RWPE2 (cell line): ENCODE measurements at regions not wholly inside any gene's neighbourhood (a gene's known extent, or its start where the extent isn't known, plus 50 kb on each side); places are given as distances from the start of the nearest gene placed in this dataset.

Source experiments
- ATAC-seq: fragments of 200-7000 bp; cut with Tn5 transposase; 3 replicates; pipeline ENCODE4 v1.9.1; 2021; ENCODE audit warnings: low read depth
- DNase-seq: peaks from one replicate; pipeline ENCODE4 v3.0.0-alpha.2; 2020; ENCODE audit warnings: low spot score
- H3K27ac ChIP-seq: fragments of 450-650 bp; 2 replicates; pipeline ENCODE4 v1.5.1; 2017; ENCODE audit warnings: mild to moderate bottlenecking; ENCODE audit not compliant: poor library complexity, severe bottlenecking
- H3K27me3 ChIP-seq: fragments of 250-450 bp; sonication (Bioruptor Pico); 2 replicates; pipeline ENCODE4 v1.5.1; 2021; ENCODE audit warnings: mild to moderate bottlenecking, moderate library complexity; ENCODE audit not compliant: insufficient read depth, poor library complexity, severe bottlenecking
- H3K36me3 ChIP-seq: fragments of 250-450 bp; sonication (Bioruptor Pico); 2 replicates; pipeline ENCODE4 v1.5.1; 2020; ENCODE audit warnings: low read depth, mild to moderate bottlenecking, moderate library complexity
- H3K4me1 ChIP-seq: fragments of 250-450 bp; sonication (Bioruptor Pico); 2 replicates; pipeline ENCODE4 v1.5.1; 2021; ENCODE audit warnings: mild to moderate bottlenecking, moderate library complexity; ENCODE audit not compliant: insufficient read depth, poor library complexity, severe bottlenecking
- H3K4me3 ChIP-seq: fragments of 250-450 bp; sonication (Bioruptor Pico); 2 replicates; pipeline ENCODE4 v1.5.1; 2021; ENCODE audit warnings: mild to moderate bottlenecking, moderate library complexity; ENCODE audit not compliant: severe bottlenecking
- H3K9me3 ChIP-seq: fragments of 250-450 bp; sonication (Bioruptor Pico); 2 replicates; pipeline ENCODE4 v1.5.1; 2021; ENCODE audit warnings: mild to moderate bottlenecking, moderate library complexity; ENCODE audit not compliant: severe bottlenecking
- CTCF ChIP-seq: fragments of 450-650 bp; IDR thresholded peaks from one replicate; pipeline ENCODE4 v1.5.1; 2017; ENCODE audit warnings: mild to moderate bottlenecking, moderate library complexity; ENCODE audit not compliant: poor library complexity, severe bottlenecking

GRCh38 chr11:128164080-128164741 lies 423.1 kb downstream of the ETS1 start:
- no peaks in the 10 kb centered on the region for H3K27me3 ChIP-seq
- ATAC-seq (no peak), DNase-seq (no peak)
- no peak overlapping the region for H3K27ac ChIP-seq
- no peaks in the 10 kb centered on the region for H3K4me1 ChIP-seq
- no peak for TF ChIP-seq CTCF
- no peaks in the 10 kb centered on the region for H3K9me3 ChIP-seq
- H3K4me3 ChIP-seq, result no peak overlapping the region
- no peaks in the 10 kb centered on the region for H3K36me3 ChIP-seq

- no peaks in the 10 kb centered on the region for H3K36me3 ChIP-seq
- no peaks in the 10 kb centered on the region for H3K9me3 ChIP-seq
- H3K27me3 ChIP-seq, result no peaks in the 10 kb centered on the region
- no peak overlapping the region for H3K4me3 ChIP-seq
- ATAC-seq (no peak), DNase-seq (no peak)
- H3K27ac ChIP-seq, result no peak overlapping the region
- H3K4me1 ChIP-seq, result no peaks in the 10 kb centered on the region
- TF ChIP-seq CTCF, result no peak
These were observed 425.4 kb downstream of the ETS1 start for GRCh38 chr11:128161994-128162393.

GRCh38 chr11:128161436-128161835 lies 425.9 kb downstream of the ETS1 start:
- no peaks in the 10 kb centered on the region for H3K9me3 ChIP-seq
- TF ChIP-seq CTCF, result no peak

GRCh38 chr11:128158860-128159259 lies 428.5 kb downstream of the ETS1 start:
- no peak overlapping the region for H3K27ac ChIP-seq
- H3K36me3 ChIP-seq, result no peaks in the 10 kb centered on the region
- ATAC-seq (no peak), DNase-seq (no peak)
- no peaks in the 10 kb centered on the region for H3K9me3 ChIP-seq
- TF ChIP-seq CTCF, result no peak
- H3K4me1 ChIP-seq, result peaks cover 6% of the 10 kb centered on the region
- H3K27me3 ChIP-seq, result no peaks in the 10 kb centered on the region
- H3K4me3 ChIP-seq, result no peak overlapping the region

More at GRCh38 chr11:128161436-128161835, 425.9 kb downstream of the ETS1 start:
- H3K4me1 ChIP-seq, result peaks cover 3% of the 10 kb centered on the region
- no peak for ATAC-seq
- DNase-seq, result no peak
- no peak overlapping the region for H3K27ac ChIP-seq
- H3K27me3 ChIP-seq, result no peaks in the 10 kb centered on the region
- no peak overlapping the region for H3K4me3 ChIP-seq
- H3K36me3 ChIP-seq, result no peaks in the 10 kb centered on the region
